ENCODE measurements at regions not wholly inside any gene's neighbourhood (a gene's known extent, or its start where the extent isn't known, plus 50 kb on each side); places are given as distances from the start of the nearest gene placed in this dataset.

DNA sequence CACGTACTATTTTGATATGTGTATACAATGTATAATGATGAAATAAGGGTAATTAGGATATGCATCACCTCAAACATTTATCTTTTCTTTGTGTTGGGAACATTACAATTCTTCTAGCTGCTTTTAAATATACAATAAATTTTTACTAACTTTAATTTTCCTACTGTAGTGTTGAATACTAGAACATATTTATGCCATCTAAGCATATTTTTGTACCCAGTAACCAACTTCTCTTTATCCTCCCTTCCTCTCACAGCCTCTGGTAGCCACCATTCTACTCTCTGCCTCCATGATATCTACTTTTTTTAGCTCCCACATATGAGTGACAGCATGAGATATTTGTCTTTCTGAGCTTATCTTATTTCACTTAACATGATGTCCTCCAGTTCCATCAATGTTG lies 468.0 kb downstream of the COL11A1 start:
- in situ Hi-C loops (cut with MboI; ENCODE audit: low pct_ligation_motif_present in 1 of 4, low pct_unique_long_range_greater_than_20kb in 1 of 4, low sequenced_read_pairs in 3 of 4) (no loop called here), intact Hi-C loops (cut with DNase I; ENCODE audit: low total_unique reads) (loop anchor here (10.0 kb wide), 1 partner anchor 866 kb away; no protein-coding TSS in a partner anchor)
- Histone ChIP-seq H3K27ac (no peak overlapping the region), H3K27me3 (no peaks in the 10 kb centered on the region), H3K4me3 (no peak overlapping the region), H3K4me1 (no peaks in the 10 kb centered on the region), H3K36me3 (no peaks in the 10 kb centered on the region), H3K9me3 (no peaks in the 10 kb centered on the region)
- 84 to 88% methylated on average over 1 of the region's 1 CpG for WGBS, 2 donors (ENCODE audit: low coverage in 1 of 2)
- no peak for DNase-seq
- TF ChIP-seq POLR2A (IDR thresholded peaks at IDR 0.05) (no peak), EP300 (IDR thresholded peaks at IDR 0.05; ENCODE audit: low read depth) (no peak), CTCF (IDR thresholded peaks at IDR 0.05) (no peak), POLR2AphosphoS5 (IDR thresholded peaks at IDR 0.05) (no peak)

GRCh38 chr1:102631691-102632090 lies 476.6 kb downstream of the COL11A1 start:
- TF ChIP-seq POLR2AphosphoS5 (IDR thresholded peaks at IDR 0.05) (no peak), POLR2A (IDR thresholded peaks at IDR 0.05) (no peak), CTCF (IDR thresholded peaks at IDR 0.05) (no peak), EP300 (IDR thresholded peaks at IDR 0.05; ENCODE audit: low read depth) (no peak)
- DNase-seq = no peak
- H3K36me3 ChIP-seq = no peaks in the 10 kb centered on the region
- H3K27me3 ChIP-seq = no peaks in the 10 kb centered on the region
- WGBS, 2 donors (ENCODE audit: low coverage in 1 of 2) = 60 to 76% methylated on average over 3 of the region's 3 CpGs
- no peaks in the 10 kb centered on the region for H3K9me3 ChIP-seq
- in situ Hi-C loops (cut with MboI; ENCODE audit: low pct_ligation_motif_present in 1 of 4, low pct_unique_long_range_greater_than_20kb in 1 of 4, low sequenced_read_pairs in 3 of 4) (no loop called here), intact Hi-C loops (cut with DNase I; ENCODE audit: low total_unique reads) (no loop called here)
- no peak overlapping the region for H3K4me3 ChIP-seq
- no peak overlapping the region for H3K27ac ChIP-seq
- no peaks in the 10 kb centered on the region for H3K4me1 ChIP-seq

GRCh38 chr1:102630041-102630440 lies 478.3 kb downstream of the COL11A1 start:
- Histone ChIP-seq H3K4me3 (no peak overlapping the region), H3K4me1 (no peaks in the 10 kb centered on the region), H3K27ac (no peak overlapping the region), H3K9me3 (no peaks in the 10 kb centered on the region), H3K36me3 (no peaks in the 10 kb centered on the region), H3K27me3 (no peaks in the 10 kb centered on the region)
- no peak for TF ChIP-seq CTCF (IDR thresholded peaks at IDR 0.05)
- TF ChIP-seq POLR2AphosphoS5 (IDR thresholded peaks at IDR 0.05) = no peak
- TF ChIP-seq POLR2A (IDR thresholded peaks at IDR 0.05) = no peak
- TF ChIP-seq EP300 (IDR thresholded peaks at IDR 0.05; ENCODE audit: low read depth) = no peak
- intact Hi-C loops (cut with DNase I; ENCODE audit: low total_unique reads) (no loop called here), in situ Hi-C loops (cut with MboI; ENCODE audit: low pct_ligation_motif_present in 1 of 4, low pct_unique_long_range_greater_than_20kb in 1 of 4, low sequenced_read_pairs in 3 of 4) (no loop called here)
- no peak for DNase-seq
- WGBS, 2 donors (ENCODE audit: low coverage in 1 of 2) = 76 to 80% methylated on average over 1 of the region's 1 CpG

GRCh38 chr1:102628109-102628613 lies 480.2 kb downstream of the COL11A1 start:
- no peak overlapping the region for H3K4me3 ChIP-seq
- H3K9me3 ChIP-seq = no peaks in the 10 kb centered on the region
- in situ Hi-C loops (cut with MboI; ENCODE audit: low pct_ligation_motif_present in 1 of 4, low pct_unique_long_range_greater_than_20kb in 1 of 4, low sequenced_read_pairs in 3 of 4) = no loop called here

More at GRCh38 chr1:102628109-102628613, 480.2 kb downstream of the COL11A1 start:
- TF ChIP-seq POLR2A (IDR thresholded peaks at IDR 0.05) (no peak), POLR2AphosphoS5 (IDR thresholded peaks at IDR 0.05) (no peak), EP300 (IDR thresholded peaks at IDR 0.05; ENCODE audit: low read depth) (no peak), CTCF (IDR thresholded peaks at IDR 0.05) (no peak)
- WGBS, 2 donors (ENCODE audit: low coverage in 1 of 2) = 34 to 38% methylated on average over 5 of the region's 5 CpGs
- Histone ChIP-seq H3K27ac (no peak overlapping the region), H3K36me3 (no peaks in the 10 kb centered on the region), H3K27me3 (no peaks in the 10 kb centered on the region), H3K4me1 (no peaks in the 10 kb centered on the region)
- DNase-seq = no peak
- intact Hi-C loops (cut with DNase I; ENCODE audit: low total_unique reads) = no loop called here
